Stimulated activated CD8-positive, alpha-beta memory T cell treated with anti-CD3 and anti-CD28 coated beads, Interleukin-7, amount 100 ng/mL, for 1 hour (primary cell): ENCODE measurements at regions not wholly inside any gene's neighbourhood (a gene's known extent, or its start where the extent isn't known, plus 50 kb on each side); places are given as distances from the start of the nearest gene placed in this dataset.

Source experiments
- DNase-seq, 2 donors: peaks; one replicate each; pipeline ENCODE4 v3.0.0-alpha.2; 2020; ENCODE audit warnings: low read depth in 2 of 2

DNA sequence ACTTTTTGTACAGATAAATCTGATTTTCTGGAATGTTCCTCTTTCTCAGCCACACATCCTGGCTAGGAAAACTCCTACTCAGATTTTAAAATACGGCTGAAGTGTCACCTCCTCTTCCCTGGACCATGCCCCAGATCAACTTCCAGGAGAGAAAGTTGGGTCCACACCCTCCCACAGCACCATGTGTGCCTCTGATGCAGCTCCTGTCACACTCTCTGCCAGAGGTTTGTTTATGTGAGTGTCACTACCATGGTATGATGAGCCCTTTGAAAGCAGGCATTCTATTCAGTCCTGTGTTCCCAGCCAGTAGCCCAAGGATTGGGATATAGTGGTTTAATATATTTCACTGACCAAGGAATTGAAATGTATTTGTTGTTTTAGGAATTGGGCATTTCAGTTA is 287.2 kb upstream of the ATP2B1 start:
- DNase-seq: no peak

DNA sequence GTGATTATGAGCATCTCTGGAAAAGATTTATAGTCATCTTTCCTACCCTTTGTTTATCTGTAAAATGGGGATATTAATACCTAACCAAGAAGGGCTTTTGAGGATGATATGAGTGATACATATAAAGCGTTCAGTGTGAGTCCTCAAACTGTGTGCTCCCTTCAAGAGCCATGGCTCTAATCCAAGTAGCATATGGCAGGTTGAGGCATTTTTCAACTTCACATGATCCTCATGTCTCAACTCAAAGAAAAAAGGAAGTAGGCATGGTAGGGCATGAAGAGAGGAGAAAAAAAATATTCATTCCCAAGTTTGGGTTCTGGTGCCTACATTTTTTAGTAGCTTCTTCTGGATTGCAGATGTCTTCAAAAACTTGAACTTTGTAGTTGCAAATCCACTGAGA is 286.3 kb upstream of the ATP2B1 start:
- DNase-seq: no peak

DNA sequence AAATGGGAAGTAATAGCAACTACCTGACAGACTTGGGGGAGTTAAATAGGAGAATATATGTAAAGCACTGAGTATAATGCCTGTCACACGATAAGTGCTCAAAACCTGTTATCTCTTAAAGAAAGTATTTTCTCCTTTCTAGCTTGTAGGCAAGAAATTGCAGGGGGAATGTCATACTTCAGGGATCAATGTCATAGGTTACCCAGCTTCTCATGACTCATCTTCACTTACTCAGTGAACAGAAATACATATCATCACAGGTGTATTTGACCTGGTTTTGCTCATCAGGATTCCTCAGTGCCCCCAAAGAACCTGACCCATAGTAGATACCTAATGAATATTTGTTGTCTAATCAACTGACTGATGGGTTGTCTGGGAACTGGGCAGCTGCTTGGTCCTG is 285.0 kb upstream of the ATP2B1 start:
- DNase-seq: no peak

DNA sequence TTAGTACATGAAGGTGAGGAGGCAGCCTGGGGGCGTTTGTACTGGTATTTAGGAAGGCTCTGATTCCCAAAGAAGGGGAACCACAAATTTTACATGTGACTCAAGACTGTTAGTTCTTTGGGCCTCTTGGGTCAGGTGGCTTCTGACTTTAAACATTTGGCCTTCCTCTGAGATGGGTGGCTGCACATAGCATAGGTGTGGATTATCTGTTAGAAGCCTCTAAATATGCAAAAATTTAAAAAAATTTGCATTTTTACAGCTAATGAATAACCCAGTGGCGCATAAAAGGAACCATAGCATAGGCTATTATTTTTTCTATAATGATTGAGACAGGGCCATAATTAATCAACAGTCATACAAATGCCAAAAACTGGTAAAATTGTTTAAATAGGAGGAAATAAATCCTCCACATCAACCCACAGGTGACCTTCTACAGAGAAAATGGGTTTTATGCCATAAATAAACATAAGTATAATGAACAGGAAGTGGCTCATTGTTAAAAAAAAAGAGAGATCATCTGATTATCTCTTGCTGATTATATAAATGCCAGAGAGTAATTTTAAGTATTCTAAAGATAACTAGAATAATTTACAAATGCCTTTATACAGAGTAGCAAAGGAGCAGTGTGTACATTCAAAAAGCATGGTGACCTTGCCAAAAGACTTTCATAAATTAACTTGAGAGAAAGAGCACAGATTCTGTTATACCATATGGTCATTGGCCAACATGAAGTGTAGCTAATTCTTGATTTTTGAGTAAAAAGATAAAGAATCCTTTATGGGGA is 284.2 kb upstream of the ATP2B1 start:
- no peak for DNase-seq

DNA sequence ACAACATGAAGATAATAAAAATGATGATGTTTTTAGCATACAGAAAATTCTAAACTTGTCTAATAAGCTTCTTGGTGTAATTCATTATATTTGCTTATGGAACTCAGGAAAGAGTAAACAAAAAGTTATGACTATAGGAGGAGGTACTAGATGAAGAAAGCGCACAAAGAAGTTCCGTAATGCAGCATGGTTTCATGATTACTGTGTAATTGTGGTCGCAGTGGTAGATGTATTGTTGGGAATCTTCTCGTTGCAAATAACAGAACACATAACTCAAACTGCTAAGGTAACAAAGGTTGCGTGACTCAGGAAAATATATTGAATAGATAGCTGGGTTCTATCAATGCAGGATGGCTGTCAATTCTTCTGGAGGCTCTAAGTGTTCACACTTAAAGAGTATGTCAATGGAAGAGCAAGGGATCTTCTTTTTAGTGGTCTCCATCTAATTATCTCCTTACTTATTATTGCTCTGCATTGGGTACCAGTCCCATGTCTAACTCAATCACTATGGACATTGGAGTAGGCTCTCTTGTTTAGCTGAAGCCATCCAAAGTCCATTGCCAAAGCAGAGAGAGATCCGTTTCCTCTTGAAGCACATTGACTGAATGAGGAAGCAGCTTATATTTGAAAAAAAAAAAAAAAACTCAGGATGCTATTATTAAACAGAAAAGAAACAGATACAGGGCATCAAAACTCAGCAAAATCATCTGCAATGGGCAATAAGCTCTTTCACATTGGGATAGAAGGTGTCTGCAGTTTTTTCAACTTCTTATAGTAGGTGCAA is 283.4 kb upstream of the ATP2B1 start:
- no peak for DNase-seq

DNA sequence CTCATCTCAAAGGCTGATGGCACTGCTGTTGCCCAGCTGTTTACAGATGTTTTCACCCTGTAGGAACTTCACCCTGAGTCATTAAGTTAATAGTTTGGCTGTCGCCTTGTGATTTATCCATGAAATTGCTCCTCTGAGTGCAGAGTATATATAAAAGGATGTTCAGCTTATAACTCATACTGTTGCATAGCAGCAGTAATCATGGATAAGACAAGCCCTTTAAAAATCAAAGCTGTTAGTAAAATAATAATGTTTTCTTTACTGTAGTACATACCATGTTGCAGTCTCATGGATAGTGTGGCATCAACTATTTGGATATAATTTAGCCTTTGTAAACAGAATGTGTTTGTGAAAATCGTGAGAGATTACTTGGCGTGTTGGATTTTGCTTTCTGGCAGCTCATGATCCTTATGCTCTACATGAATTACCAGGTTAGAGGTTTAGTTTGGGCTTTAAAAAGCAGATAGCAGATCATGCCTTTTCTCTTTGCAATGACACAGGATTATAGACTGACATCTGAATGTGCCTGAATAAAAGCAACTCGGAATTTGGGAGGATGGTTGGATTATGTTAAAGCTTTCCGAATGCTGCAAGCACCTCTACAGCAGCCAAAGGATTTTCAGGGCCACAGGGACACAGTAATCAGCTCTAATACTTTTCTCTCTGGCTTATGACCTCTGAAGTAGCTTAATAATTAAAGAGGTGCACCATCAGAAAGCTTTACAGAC is 279.7 kb upstream of the ATP2B1 start:
- no peak for DNase-seq

DNA sequence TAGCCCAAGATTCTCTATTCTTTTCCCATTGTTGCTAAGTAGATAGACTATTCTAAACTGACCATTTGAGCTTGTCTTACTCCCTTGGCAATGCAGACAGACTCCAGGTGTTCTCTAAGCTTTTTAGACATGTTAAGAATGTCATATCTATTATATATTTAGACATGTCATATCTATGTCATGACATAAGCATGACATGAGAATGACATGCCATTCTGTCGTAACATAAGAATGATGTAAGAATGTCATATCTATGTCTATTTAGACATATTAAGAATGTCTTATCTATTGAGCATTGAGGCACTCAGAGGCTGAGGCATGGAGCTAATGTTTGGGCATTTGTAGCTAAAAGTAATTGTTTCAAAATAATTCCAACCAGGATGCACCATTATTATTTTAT is 277.3 kb upstream of the ATP2B1 start:
- DNase-seq: no peak

DNA sequence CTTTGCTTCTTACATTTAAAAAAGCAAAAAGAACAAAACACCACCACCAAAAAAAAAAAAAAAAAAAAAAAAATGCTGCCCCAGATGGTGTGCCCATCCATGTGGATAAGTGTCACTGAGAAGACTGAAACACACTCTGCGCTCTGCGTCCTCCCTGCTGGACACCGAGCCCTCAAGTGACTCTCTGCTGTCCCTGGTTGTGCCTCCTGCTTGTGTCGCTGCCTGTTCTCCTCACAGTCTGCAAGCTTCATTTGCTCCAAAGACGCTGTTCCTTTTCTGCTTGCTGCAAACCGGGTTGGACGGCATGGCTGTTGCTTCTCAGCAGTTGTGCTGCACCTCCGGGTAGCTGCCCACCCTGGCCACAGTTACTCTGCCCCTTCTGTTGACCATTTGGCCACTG is 276.2 kb upstream of the ATP2B1 start:
- DNase-seq: no peak

DNA sequence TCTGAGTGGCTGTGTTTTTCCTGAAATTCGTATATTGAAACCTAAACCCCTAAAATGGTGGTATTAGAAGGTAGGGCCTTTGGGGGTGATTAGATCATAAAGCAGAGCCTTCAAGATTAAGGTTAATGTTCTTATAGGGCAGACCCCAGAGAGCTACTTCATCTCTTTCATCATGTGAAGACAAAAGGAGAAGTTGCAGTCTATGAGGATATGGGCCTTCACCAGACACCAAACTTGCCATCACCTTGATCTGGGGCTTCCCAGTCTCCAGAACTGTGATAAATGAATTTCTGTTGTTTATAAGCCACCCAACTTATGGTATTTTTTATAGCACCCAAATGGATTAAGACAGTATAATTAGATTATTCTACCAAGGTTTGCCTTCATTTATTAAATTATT is 275.0 kb upstream of the ATP2B1 start:
- no peak for DNase-seq

DNA sequence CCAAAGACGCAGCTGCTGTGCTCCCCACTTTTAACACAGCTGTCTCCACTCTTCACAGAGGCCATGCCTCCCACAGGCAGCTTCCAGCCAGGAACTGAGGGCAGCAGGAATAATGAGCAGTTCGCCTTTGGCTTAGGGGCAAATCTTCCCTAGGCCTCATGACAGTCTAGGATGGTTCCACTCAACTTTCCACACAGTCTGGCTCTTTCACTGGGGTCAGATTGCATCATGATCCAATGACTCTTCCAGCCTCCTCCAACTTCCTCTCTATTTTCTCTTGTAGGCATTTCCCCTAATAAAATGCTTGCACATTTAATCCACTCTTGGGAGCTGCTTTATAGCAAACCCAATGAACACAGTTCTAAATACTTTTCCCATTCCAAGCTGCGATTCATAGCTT is 271.6 kb upstream of the ATP2B1 start:
- DNase-seq: no peak

DNA sequence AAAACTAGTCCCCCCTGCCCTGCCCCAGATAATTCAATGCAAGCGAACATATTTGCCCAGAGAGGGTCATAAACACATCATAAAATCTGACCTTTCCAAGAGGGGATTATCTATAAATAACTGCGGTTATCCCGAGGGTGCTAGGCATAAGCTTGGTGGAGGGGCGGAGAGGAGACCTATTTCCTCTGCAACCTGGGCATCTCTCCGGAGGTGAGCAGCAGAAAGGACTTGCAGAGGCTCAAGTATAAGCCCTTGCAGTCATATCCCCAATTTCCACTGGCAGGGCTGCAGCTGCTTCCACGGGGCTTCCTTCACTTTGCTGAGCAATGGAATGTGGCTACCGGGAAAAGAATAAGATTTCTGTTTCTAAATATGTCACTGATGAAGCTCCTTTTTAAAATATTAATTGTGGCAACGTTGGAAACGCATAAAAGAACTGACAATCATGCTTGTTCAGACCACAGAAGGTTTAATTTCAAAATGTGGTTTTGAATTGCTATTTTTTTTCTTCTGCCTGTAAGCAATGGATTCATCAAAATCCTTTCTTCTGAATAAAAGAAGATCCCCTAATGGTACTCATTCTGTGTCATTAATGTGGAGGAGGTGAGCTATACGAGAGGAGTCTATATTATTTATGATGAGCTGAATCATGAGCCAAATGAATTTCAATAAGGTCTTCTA is 268.9 kb upstream of the ATP2B1 start:
- DNase-seq: no peak

DNA sequence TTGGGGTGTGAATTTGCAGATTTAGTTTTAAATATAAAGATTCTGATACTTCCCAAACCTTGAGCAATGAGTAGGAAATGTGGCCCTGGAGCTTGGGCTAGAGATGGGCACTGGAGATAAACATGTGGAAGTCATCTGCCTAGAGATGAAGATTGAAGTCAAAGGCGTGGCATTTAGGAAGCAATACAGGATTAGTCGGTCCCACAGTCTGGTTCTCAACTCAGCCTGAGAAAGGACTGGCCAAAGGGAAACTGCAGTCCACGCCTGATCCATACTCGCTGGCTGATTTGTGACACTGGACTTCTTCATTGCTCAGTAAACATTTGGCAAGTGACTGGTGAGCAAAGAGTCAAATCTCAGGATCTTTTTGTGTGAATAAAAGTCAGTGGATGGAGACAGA is 268.2 kb upstream of the ATP2B1 start:
- no peak for DNase-seq

DNA sequence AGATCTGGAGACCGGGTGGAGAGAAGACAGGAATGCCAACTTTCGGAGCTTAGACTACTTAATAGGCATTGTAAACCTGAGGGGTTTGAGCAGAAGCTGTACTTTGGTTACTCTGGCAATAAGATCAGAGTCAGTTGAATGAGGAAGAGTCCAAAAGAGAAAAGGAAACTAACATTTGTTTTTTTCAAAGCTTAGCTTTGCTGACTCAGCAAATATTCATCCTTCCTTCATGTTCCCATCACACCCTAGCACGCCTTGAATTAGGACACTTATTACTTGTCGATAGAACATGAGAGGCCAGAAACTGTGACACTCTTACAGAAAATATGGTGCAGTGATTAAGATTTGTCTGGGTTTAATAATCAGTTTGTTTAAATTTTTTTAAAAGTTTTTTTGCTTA is 266.9 kb upstream of the ATP2B1 start:
- DNase-seq: no peak

DNA sequence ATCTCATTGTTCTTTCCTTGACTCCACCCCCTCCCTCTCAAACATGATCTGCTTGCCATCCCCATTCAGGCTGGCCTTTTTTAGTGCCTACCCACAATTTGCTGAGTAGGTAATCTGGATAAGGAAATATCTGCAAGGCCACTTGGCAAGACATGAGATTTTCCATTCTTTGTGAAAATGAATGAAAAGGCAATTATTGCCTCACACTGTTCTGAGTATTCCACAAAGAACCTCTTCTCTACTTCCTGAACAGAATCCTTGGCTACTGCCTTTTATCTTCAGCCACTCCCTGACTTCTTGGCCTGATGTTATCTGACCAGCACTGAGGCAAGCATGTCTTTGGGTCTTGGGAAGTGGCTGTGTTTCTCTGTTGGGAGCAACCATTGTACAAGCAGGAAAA is 263.2 kb upstream of the ATP2B1 start:
- no peak for DNase-seq

DNA sequence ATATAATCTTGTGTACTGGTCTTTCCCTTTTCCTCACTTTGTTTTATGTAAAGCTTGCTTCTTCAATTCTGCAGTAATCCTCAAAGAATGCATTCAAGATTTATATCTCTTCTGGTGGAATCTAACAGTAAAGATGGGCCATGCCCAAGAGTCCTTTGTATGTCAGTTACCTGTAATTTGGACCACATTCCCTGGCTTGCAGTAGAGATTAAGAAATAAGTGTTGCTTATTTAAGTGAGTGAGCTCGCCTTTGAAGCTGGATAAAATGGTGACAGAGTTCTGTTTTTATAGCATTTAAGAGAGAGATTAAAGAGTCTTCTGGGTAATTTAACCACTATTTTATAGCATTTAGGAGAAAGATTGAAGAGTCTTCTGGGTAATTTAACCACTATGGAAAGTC is 262.1 kb upstream of the ATP2B1 start:
- no peak for DNase-seq

DNA sequence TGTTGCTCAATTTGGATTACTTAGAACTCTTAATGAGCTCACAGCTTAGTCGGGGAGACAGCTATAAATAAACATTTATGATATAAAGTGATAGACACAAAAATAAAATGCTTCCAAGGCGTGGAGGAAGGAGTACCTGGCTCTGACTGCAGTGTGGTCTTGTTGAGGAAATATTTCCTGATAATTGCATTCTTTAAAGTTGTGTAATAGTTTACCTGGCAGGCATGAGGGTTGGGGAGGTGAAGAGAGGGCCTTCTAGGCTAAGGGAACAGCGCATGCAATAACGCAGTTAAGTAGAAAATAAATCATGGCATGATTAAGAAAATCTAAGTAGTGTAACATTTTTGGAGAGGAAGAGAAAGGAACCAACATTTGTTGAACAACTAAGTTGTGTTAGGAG is 260.5 kb upstream of the ATP2B1 start:
- no peak for DNase-seq

DNA sequence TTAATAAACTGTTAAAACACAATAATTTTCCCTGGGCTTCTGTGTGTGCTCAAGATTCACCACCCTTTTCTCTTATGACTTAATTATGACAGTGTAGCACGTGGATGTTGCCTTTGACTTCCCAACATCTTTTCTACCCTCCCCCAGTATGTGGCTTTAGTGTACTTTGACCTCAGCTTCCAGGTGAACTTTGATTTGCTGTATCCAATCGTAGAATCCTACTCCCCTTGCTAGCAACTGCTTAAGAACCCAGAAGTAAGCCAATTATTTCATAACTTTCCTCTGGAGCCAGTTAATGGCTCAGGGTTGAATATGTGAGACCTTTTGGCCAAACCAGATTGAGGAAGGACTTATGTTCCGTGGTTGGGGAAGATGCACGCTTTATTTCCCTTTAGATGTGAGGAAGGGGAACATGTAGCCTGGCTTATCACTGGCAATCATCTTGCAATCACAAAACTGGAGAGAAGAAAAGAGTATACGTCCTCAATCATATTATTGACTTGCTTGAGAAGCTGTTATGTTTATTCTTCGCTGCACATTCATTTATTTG is 259.6 kb upstream of the ATP2B1 start:
- DNase-seq: no peak

DNA sequence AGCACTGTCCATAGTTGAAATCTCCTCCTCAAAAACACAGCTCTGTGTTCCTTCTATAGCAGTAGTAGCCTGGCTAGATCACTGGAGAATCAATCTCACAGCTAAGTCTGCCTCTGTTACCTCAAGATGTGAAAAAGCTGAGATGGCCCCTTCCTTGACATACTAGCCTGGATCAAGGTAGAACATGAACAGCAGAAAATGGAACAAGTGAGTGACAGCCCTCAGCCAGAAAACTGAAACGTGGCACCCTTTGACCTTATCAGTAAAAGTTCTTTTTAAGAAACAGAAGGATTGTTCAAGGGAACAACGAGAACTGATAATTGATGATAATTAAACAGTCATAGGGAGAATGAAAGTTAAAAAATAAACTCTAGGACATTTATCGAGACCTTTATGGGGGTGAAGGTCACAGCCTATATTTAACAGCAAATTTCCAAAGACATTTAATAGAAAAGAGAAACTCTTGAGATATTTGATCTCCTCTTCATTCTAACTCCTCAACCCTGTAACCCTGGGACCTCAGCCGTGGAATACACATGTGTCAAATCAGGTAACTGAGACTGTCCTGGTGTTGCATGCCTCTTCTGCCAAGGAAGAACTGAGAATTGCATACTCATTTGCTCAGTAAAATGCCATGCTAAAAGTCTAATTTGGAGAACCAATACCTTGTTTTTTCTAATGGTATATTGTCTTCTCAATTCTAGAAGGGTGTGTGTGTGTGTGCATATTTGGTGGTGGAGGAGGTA is 258.0 kb upstream of the ATP2B1 start:
- no peak for DNase-seq

DNA sequence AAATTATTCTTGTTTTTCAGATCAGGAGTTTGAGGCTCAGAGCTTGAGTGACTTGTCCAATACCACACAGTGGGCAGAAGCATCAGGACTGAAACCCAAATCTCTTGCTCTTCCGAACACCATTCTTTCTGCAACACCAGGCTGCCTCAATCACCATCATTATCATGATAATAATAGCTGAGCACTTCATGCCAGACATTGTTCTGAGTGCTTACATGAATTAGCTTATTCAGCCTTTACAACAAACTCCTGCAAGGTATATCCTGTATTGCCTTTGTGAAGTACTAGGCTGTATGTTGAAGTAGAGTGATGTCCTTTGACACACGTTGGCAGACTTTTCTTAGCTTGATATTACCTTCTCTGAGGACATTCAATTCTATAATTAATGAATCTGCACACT is 257.4 kb upstream of the ATP2B1 start:
- DNase-seq: no peak

DNA sequence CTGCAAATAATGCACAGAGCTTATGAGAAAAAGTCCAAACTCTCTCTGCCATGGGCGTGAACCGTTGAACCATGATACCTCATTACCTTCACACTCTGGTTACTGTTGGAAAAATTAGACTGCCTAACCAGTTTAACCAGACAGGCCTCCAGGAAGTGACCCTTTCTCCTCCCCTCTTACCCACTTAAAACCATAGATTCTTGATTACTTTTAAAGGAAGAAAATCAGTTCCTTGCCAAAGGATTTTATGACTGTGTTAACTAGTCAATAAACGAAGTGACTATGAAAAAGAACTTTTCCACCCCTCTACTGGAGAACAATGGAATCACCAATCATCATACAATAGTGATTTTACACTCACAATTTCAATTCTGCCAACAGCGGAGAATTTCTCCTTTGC is 254.0 kb upstream of the ATP2B1 start:
- DNase-seq: no peak
